ENCODE measurements at regions not wholly inside any gene's neighbourhood (a gene's known extent, or its start where the extent isn't known, plus 50 kb on each side); places are given as distances from the start of the nearest gene placed in this dataset.

- DNase-seq, result no peak
Measured at GRCh38 chr12:24172031-24172772, 222.7 kb upstream of the SOX5 start.

- no peak for DNase-seq
Measured at GRCh38 chr12:24155042-24155441, 205.6 kb upstream of the SOX5 start.

- DNase-seq, result no peak
Measured at GRCh38 chr12:24153079-24153478, 203.6 kb upstream of the SOX5 start.

GRCh38 chr12:24152270-24152669 lies 202.8 kb upstream of the SOX5 start:
- no peak for DNase-seq

- no peak for DNase-seq
Measured at GRCh38 chr12:24143928-24144327, 194.5 kb upstream of the SOX5 start.

- no peak for DNase-seq
Measured at GRCh38 chr12:24139035-24139434, 189.6 kb upstream of the SOX5 start.

GRCh38 chr12:24138041-24138440 lies 188.6 kb upstream of the SOX5 start:
- DNase-seq, result no peak

- no peak for DNase-seq
Measured at GRCh38 chr12:24135158-24135850, 185.8 kb upstream of the SOX5 start.

- no peak for DNase-seq
Measured at GRCh38 chr12:24134092-24134491, 184.6 kb upstream of the SOX5 start.

GRCh38 chr12:24133384-24133783 lies 183.9 kb upstream of the SOX5 start:
- no peak for DNase-seq

GRCh38 chr12:24127919-24128721 lies 178.7 kb upstream of the SOX5 start:
- no peak for DNase-seq

- DNase-seq, result no peak
Measured at GRCh38 chr12:24125280-24125679, 175.8 kb upstream of the SOX5 start.

GRCh38 chr12:24121911-24122310 lies 172.4 kb upstream of the SOX5 start:
- no peak for DNase-seq

GRCh38 chr12:24118668-24119067 lies 169.2 kb upstream of the SOX5 start:
- DNase-seq, result no peak

- no peak for DNase-seq
Measured at GRCh38 chr12:24116548-24116947, 167.1 kb upstream of the SOX5 start.

- no peak for DNase-seq
Measured at GRCh38 chr12:24113701-24114100, 164.2 kb upstream of the SOX5 start.

GRCh38 chr12:24111616-24112015 lies 162.1 kb upstream of the SOX5 start:
- DNase-seq, result no peak

GRCh38 chr12:24111086-24111485 lies 161.6 kb upstream of the SOX5 start:
- DNase-seq, result no peak

- no peak for DNase-seq
Measured at GRCh38 chr12:24109381-24110039, 160.0 kb upstream of the SOX5 start.

- DNase-seq, result no peak
Measured at GRCh38 chr12:24102676-24103075, 153.2 kb upstream of the SOX5 start.

- no peak for DNase-seq
Measured at GRCh38 chr12:24099576-24099975, 150.1 kb upstream of the SOX5 start.

- no peak for DNase-seq
Measured at GRCh38 chr12:24095245-24095644, 145.8 kb upstream of the SOX5 start.
